IMR-90 (cell line): ENCODE measurements at regions not wholly inside any gene's neighbourhood (a gene's known extent, or its start where the extent isn't known, plus 50 kb on each side); places are given as distances from the start of the nearest gene placed in this dataset.

Experiments
- ATAC-seq: fragments of 200-7000 bp; cut with Tn5 transposase; 2 replicates; pipeline ENCODE4 v1.9.1; 2020; ENCODE audit warnings: low read depth, mild to moderate bottlenecking, moderate library complexity
- BruUV-seq: library from RNA; stranded (reverse); fragments of 400-500 nt; replicated peaks from 2 replicates; lab custom pipeline; 2021; lab: Mats Ljungman, UMichigan
- CTCF ChIA-PET: fragments of 300-600 bp; formaldehyde crosslinking; extraction: SDS; loops from one replicate; lab custom pipeline; 2021; ENCODE audit warnings: antibody characterized with exemption; lab: Yijun Ruan, JAX
- POLR2A ChIA-PET: fragments of 300-600 bp; sonication (Branson Sonifier 250); formaldehyde crosslinking; loops from one replicate; lab custom pipeline; 2022; ENCODE audit warnings: antibody characterized with exemption; ENCODE audit not compliant: unreplicated experiment; lab: Charles Lee
- DNase-seq: peaks from one replicate; pipeline ENCODE4 v3.0.0; 2013
- H2AFZ ChIP-seq: replicated peaks from 2 replicates; pipeline ENCODE3; 2013; ENCODE audit warnings: low read length, mild to moderate bottlenecking; ENCODE audit not compliant: poor library complexity
- H2AK5ac ChIP-seq: 2 replicates; pipeline ENCODE4 v1.6.1; 2013; ENCODE audit warnings: low read depth, low read length, inconsistent platforms
- H2AK9ac ChIP-seq: replicated peaks from 2 replicates; pipeline ENCODE3; 2013; ENCODE audit warnings: mild to moderate bottlenecking, low read depth, low read length, moderate library complexity; ENCODE audit not compliant: poor library complexity
- H2BK120ac ChIP-seq: 2 replicates; pipeline ENCODE4 v1.6.1; 2013; ENCODE audit warnings: low read depth, low read length, inconsistent platforms
- H2BK15ac ChIP-seq: 3 replicates; pipeline ENCODE4 v1.6.1; 2013; ENCODE audit warnings: low read depth, low read length, inconsistent platforms
- H2BK20ac ChIP-seq: 2 replicates; pipeline ENCODE4 v1.6.1; 2013; ENCODE audit warnings: low read depth, mild to moderate bottlenecking, inconsistent platforms, low read length, moderate library complexity
- H2BK5ac ChIP-seq: 2 replicates; pipeline ENCODE4 v1.6.1; 2013; ENCODE audit warnings: mild to moderate bottlenecking, low read depth, low read length, inconsistent platforms; ENCODE audit not compliant: poor library complexity, severe bottlenecking
- H3K14ac ChIP-seq: replicated peaks from 2 replicates; pipeline ENCODE4 v1.6.1; 2013; ENCODE audit warnings: low read depth, low read length, inconsistent platforms
- H3K18ac ChIP-seq: 2 replicates; pipeline ENCODE4 v1.6.1; 2013; ENCODE audit warnings: low read depth, low read length, control low read depth
- H3K23ac ChIP-seq: 2 replicates; pipeline ENCODE4 v1.6.1; 2013; ENCODE audit warnings: low read depth, low read length, inconsistent platforms
- H3K27ac ChIP-seq: 2 replicates; pipeline ENCODE4 v1.5.1; 2013; ENCODE audit warnings: mild to moderate bottlenecking, control low read depth, low read length; ENCODE audit not compliant: insufficient read depth
- H3K27me3 ChIP-seq: 2 replicates; pipeline ENCODE4 v1.6.1; 2013; ENCODE audit warnings: low read length; ENCODE audit not compliant: control insufficient read depth, insufficient read depth
- H3K36me3 ChIP-seq: 2 replicates; pipeline ENCODE4 v1.6.1; 2013; ENCODE audit warnings: low read length, mixed read lengths; ENCODE audit not compliant: control insufficient read depth, insufficient read depth
- H3K4ac ChIP-seq: 2 replicates; pipeline ENCODE4 v1.6.1; 2013; ENCODE audit warnings: low read depth, low read length, inconsistent platforms
- H3K4me1 ChIP-seq: 2 replicates; pipeline ENCODE4 v1.6.1; 2013; ENCODE audit warnings: low read length, mixed read lengths; ENCODE audit not compliant: control insufficient read depth, insufficient read depth
- H3K4me2 ChIP-seq: 2 replicates; pipeline ENCODE4 v1.6.1; 2013; ENCODE audit warnings: low read depth, mild to moderate bottlenecking, control low read depth, low read length, moderate library complexity
- H3K4me3 ChIP-seq: 2 replicates; pipeline ENCODE4 v1.5.1; 2013; ENCODE audit warnings: low read depth, mild to moderate bottlenecking, control low read depth, low read length, moderate library complexity; ENCODE audit not compliant: insufficient read depth
- H3K56ac ChIP-seq: 2 replicates; pipeline ENCODE4 v1.6.1; 2013; ENCODE audit warnings: low read length, inconsistent platforms; ENCODE audit not compliant: insufficient read depth; ENCODE audit errors: extremely low read depth
- H3K79me1 ChIP-seq, 2 experiments: 2 replicates each; pipeline ENCODE4 v1.6.1; 2013; ENCODE audit warnings: low read length in 2 of 2, inconsistent platforms in 1 of 2, low read depth in 1 of 2
- H3K9ac ChIP-seq: 2 replicates; pipeline ENCODE4 v1.6.1; 2013; ENCODE audit warnings: low read depth, low read length, control low read depth
- H3K9me1 ChIP-seq: 2 replicates; pipeline ENCODE4 v1.6.1; 2013; ENCODE audit warnings: low read length, inconsistent platforms; ENCODE audit not compliant: insufficient read depth
- H3K9me3 ChIP-seq: 2 replicates; pipeline ENCODE4 v1.6.1; 2013; ENCODE audit warnings: low read length; ENCODE audit not compliant: control insufficient read depth, insufficient read depth
- H4K20me1 ChIP-seq: 2 replicates; pipeline ENCODE4 v1.6.1; 2013; ENCODE audit warnings: low read length, inconsistent platforms; ENCODE audit not compliant: insufficient read depth
- H4K5ac ChIP-seq: 2 replicates; pipeline ENCODE4 v1.6.1; 2013; ENCODE audit warnings: mild to moderate bottlenecking, low read depth, low read length, control low read depth
- H4K8ac ChIP-seq, 2 experiments: 2 replicates each; pipeline ENCODE4 v1.6.1; 2013; ENCODE audit warnings: low read depth in 2 of 2, low read length in 2 of 2, control low read depth in 1 of 2, inconsistent platforms in 1 of 2
- H4K91ac ChIP-seq: 2 replicates; pipeline ENCODE4 v1.6.1; 2013; ENCODE audit warnings: low read depth, low read length, inconsistent platforms; ENCODE audit not compliant: insufficient read depth
- CEBPB ChIP-seq: IDR thresholded peaks from 2 replicates; pipeline ENCODE4 v1.6.1; 2012; ENCODE audit warnings: low read depth, low read length, improper control_type of control experiment
- CHD1 ChIP-seq: IDR thresholded peaks from 2 replicates; pipeline ENCODE4 v1.6.1; 2012; ENCODE audit warnings: low read depth, low read length, improper control_type of control experiment
- CTCF ChIP-seq: conservative IDR thresholded peaks from 2 replicates; pipeline ENCODE4 v1.5.1; 2012; ENCODE audit warnings: mild to moderate bottlenecking, low read depth, low read length, improper control_type of control experiment
- ELK1 ChIP-seq: fragments of 150-350 bp; IDR thresholded peaks from 2 replicates; pipeline ENCODE4 v1.6.1; 2016; ENCODE audit warnings: low read depth, mild to moderate bottlenecking, low read length, moderate library complexity, borderline replicate concordance
- FOS ChIP-seq: fragments of 150-350 bp; IDR thresholded peaks from 2 replicates; pipeline ENCODE4 v1.6.1; 2016; ENCODE audit warnings: low read depth, low read length
- POLR2A ChIP-seq: IDR thresholded peaks from 2 replicates; pipeline ENCODE4 v1.6.1; 2012; ENCODE audit warnings: mild to moderate bottlenecking, low read depth, low read length
- RCOR1 ChIP-seq: IDR thresholded peaks from 2 replicates; pipeline ENCODE4 v1.6.1; 2012; ENCODE audit warnings: mild to moderate bottlenecking, low read length, improper control_type of control experiment; ENCODE audit not compliant: insufficient replicate concordance
- SMC3 ChIP-seq: fragments of 150-350 bp; IDR thresholded peaks from 2 replicates; pipeline ENCODE4 v1.6.1; 2016; ENCODE audit warnings: low read depth, mild to moderate bottlenecking, antibody characterized with exemption, low read length, moderate library complexity
- USF2 ChIP-seq: fragments of 150-350 bp; IDR thresholded peaks from 2 replicates; pipeline ENCODE4 v1.6.1; 2017; ENCODE audit warnings: mild to moderate bottlenecking, antibody characterized with exemption, low read length, low read depth
- WGBS, 2 experiments: methylation state at CpG; one replicate each; pipeline versions ENCODE4 v1.1.5 to v1.1.7; 2013; ENCODE audit warnings: missing lambda C conversion rate in 2 of 2; ENCODE audit not compliant: insufficient read length in 1 of 2; ENCODE audit errors: extremely low coverage in 2 of 2; 5-methylcytosine and 5-hydroxymethylcytosine counted together
- dilution Hi-C: fragments of 300-500 bp; cut with HindIII; formaldehyde crosslinking; loops from one replicate; pipeline ENCODE4 v1.14.3; 2018; ENCODE audit warnings: low sequenced_read_pairs; ENCODE audit not compliant: unreplicated experiment
- in situ Hi-C: fragments of 300-500 bp; cut with MboI; formaldehyde crosslinking; loops from 3 replicates; pipeline ENCODE4 v1.14.3; 2019; ENCODE audit warnings: low sequenced_read_pairs, inconsistent platforms, mixed read lengths
- intact Hi-C: fragments of 100-400 bp; cut with micrococcal nuclease; formaldehyde crosslinking; loops from 2 replicates; pipeline ENCODE4 v1.10.0; 2022

- Histone ChIP-seq H4K91ac (no peak overlapping the region), H2AFZ (no peak overlapping the region), H3K14ac (no peak overlapping the region), H2AK5ac (no peak overlapping the region), H4K5ac (no peak overlapping the region), H3K56ac (no peak overlapping the region), H3K9me1 (no peaks in the 10 kb centered on the region), H3K36me3 (no peaks in the 10 kb centered on the region), H3K4me1 (no peaks in the 10 kb centered on the region), H3K79me1 (no peaks in the 10 kb centered on the region), H4K8ac (no peak overlapping the region), H3K4me2 (no peak overlapping the region), H3K9me3 (no peaks in the 10 kb centered on the region), H2BK5ac (no peak overlapping the region), H2BK120ac (no peak overlapping the region), H2AK9ac (no peak overlapping the region), H3K27me3 (no peaks in the 10 kb centered on the region), H3K9ac (no peak overlapping the region), H3K23ac (no peak overlapping the region), H2BK20ac (no peak overlapping the region), H3K27ac (no peak overlapping the region), H2BK15ac (no peak overlapping the region), H3K18ac (no peak overlapping the region), H4K20me1 (no peaks in the 10 kb centered on the region), H3K4ac (no peak overlapping the region), H3K4me3 (no peak overlapping the region)
- TF ChIP-seq FOS (no peak), CEBPB (no peak), ELK1 (no peak), USF2 (no peak), CHD1 (no peak), POLR2A (no peak), RCOR1 (no peak), SMC3 (no peak), CTCF (no peak)
- in situ Hi-C loops, result no loop called here
- CTCF ChIA-PET, result no interaction called here
- BruUV-seq, result no TSS peak
- intact Hi-C loops, result no loop called here
- dilution Hi-C loops, result no loop called here
- POLR2A ChIA-PET, result no interaction called here
- ATAC-seq (no peak), DNase-seq (no peak)
- no CpG with 5 or more reads among the region's 3 CpGs for WGBS, 2 experiments
Measured at GRCh38 chr9:12906646-12907045, 131.8 kb downstream of the LURAP1L start.
